Activated CD8-positive, alpha-beta memory T cell treated with anti-CD3 and anti-CD28 coated beads for 48 hours (primary cell): ENCODE measurements at regions not wholly inside any gene's neighbourhood (a gene's known extent, or its start where the extent isn't known, plus 50 kb on each side); places are given as distances from the start of the nearest gene placed in this dataset.
"Not testable (repeated sequence)": the region's sequence is repeated elsewhere in the genome, so short reads cannot be mapped to it uniquely, and the experiment has no call there.

Experiments used
- DNase-seq, 3 experiments: peaks; one replicate each; pipeline ENCODE4 v3.0.0-alpha.2; 2020; ENCODE audit warnings: low read depth in 2 of 3, low spot score in 2 of 3

- DNase-seq = not testable (repeated sequence)
These were observed 182.4 kb upstream of the ZNF469 start for GRCh38 chr16:88200154-88200895.

DNA sequence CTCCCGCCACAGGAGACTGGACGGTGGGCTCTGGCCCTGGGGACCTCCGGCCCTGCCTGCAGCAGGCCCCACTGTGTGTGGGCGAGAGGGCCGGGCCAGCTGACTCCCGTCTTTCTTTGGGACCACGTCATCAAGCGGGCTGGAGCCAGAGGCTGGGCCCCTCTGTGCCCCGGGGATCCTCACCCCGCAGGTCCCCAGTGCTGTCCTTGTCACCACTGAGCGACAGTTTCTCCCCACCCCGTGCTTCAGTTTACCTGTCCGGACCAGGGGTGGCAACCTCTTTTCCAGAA is 181.9 kb upstream of the ZNF469 start:
- no peak for DNase-seq

GRCh38 chr16:88201611-88202010 is 181.1 kb upstream of the ZNF469 start:
- DNase-seq = not testable (repeated sequence)

- no peak for DNase-seq
These were observed 180.5 kb upstream of the ZNF469 start for GRCh38 chr16:88202207-88202745.

DNA sequence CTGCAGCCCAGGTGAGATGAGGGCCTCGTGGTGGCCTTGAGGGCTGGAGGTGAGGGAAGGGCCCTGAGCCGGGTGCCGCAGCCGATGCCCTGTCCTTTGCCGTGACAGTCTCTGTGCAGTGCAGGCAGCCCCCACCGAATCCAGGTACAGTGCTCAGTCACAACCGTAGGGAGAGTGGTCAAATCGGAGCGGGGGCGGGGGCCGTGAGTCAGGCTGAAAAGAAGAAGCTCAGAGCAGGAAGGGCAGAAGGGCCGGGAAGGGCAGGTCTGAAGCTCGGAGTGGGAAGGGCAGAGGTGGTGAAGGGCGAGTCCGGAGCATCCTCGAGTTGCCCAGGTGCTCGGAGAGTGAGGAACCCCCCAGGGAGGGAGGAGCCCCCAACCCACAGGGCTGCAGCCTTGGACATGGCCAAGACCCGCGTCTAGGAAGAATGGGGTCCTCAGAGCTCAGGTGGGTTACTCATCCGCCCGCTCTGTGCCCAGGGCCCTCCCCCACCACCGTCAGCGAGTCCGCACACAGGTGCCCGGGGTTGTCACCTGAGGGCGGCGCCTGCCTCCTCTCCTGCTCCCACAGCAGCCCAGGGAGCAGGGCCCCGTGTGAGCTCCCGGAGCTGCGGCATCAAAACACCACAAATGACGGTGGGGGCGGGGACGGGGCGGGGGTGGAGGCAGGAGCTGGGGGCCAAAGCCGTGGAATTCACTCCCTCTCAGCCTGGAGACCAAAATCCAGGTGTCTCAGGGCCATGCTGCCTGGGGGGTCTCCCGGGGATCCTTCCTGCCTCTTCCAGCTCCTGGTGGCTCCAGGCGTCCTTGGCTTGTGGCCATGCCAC is 179.7 kb upstream of the ZNF469 start:
- not testable (repeated sequence) for DNase-seq

- not testable (repeated sequence) for DNase-seq
These were observed 178.3 kb upstream of the ZNF469 start for GRCh38 chr16:88204131-88205110.

DNA sequence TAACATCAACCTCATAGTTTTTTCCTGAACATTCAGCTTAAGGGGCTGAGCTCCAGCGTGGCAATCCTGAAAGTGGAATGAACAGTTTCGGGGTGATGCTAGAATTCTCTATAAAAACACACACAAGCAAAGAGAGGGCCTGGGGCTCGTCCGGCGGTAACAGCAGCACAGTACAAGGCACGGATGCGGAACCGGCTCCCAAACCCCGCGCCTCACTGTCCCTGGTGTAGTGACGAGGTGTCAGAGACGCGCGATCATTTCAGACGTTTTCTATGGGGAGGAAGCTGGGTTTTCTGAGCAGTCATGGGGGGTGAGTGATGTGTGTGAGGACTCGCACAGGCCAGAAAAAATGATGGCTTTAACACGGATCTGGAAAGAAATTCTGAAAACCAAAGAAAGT is 177.3 kb upstream of the ZNF469 start:
- DNase-seq = not testable (repeated sequence)

DNA sequence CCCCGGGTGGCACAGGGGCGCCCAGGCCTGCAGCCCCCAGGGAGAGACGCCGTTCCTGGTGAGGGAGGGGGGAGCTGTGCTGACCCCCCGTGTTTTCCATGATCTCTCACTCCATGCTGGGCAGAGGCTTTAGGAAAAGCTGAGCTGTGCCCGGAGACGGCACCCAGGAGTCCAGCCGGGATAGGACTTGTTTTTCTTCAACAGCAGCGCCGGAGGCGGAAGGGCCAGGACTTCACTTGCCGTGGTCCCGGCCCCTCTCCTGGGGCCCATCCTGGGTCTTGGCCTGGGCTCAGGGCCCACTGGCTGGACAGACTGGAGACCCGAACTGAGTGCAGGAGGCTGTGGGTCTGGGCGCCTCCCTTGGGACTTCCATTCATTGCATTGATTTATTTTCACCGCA is 176.8 kb upstream of the ZNF469 start:
- not testable (repeated sequence) for DNase-seq

DNA sequence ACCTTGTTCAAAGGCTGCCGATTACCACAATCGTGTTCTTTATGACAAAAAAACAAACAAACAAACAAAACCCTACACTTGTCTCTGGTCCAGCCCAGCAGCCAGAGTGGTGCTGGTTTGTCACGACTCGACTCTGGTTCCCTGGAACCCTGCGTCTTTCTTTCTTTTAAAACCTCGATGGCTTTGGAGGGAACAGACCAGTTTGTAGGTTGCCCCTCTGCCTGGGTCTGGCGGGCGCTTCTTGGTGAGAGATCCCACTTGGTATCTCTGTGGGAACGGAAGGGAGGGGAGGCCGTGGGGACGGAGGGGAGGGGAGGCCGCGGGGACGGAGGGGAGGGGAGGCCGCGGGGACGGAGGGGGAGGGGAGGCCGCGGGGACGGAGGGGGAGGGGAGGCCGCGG is 176.2 kb upstream of the ZNF469 start:
- not testable (repeated sequence) for DNase-seq

DNA sequence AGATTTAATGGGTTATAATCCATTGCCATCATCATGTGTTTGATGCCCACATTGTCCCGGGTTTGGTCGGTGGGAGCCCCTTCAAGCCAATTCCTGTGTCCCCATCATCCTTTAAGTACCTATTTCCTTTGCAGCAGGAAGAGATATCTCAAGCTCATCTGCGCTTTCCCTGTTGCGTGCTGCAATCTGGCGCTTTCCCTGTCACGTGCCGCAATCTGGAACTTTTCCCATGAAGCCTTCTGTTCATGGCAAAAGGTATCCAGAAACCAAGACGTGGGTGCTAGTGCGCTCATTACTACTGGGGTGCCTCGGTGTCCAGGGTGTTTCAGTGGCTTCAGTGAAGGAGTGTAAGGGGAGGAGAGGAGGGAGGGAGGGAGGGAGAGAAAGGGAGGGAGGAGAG is 174.6 kb upstream of the ZNF469 start:
- no peak for DNase-seq

- DNase-seq = not testable (repeated sequence)
These were observed 174.0 kb upstream of the ZNF469 start for GRCh38 chr16:88208776-88209175.

DNA sequence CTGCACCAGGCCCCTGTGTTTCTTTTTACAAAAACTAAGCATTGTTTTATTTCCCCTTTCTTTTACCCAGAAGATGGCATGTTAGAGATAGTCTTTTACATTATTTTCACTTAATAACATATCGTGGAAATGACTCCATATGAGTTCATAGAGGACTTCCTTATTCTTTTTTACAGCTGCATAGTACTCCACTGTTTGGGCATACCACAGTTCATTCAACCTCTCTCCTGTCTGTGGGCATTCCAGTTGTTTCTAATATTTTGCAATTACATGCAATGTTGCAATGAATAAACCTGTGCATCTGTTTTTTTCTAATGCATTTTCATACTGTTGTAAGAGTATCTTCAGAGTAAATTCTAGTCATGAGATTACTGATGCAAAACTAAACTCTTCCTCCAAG is 173.2 kb upstream of the ZNF469 start:
- DNase-seq = not testable (repeated sequence)

GRCh38 chr16:88213937-88214336 is 168.8 kb upstream of the ZNF469 start:
- not testable (repeated sequence) for DNase-seq

GRCh38 chr16:88221001-88221761 is 161.6 kb upstream of the ZNF469 start:
- not testable (repeated sequence) for DNase-seq

- not testable (repeated sequence) for DNase-seq
These were observed 159.1 kb upstream of the ZNF469 start for GRCh38 chr16:88223696-88224095.

GRCh38 chr16:88224131-88224898 is 158.4 kb upstream of the ZNF469 start:
- not testable (repeated sequence) for DNase-seq

- not testable (repeated sequence) for DNase-seq
These were observed 157.0 kb upstream of the ZNF469 start for GRCh38 chr16:88225640-88226230.

GRCh38 chr16:88226302-88226701 is 156.5 kb upstream of the ZNF469 start:
- DNase-seq = not testable (repeated sequence)
